Breast epithelium (tissue), 3 donors: ENCODE measurements at regions not wholly inside any gene's neighbourhood (a gene's known extent, or its start where the extent isn't known, plus 50 kb on each side); places are given as distances from the start of the nearest gene placed in this dataset.

Source experiments
- CTCF ChIP-seq, 3 donors: fragments of 450-650 bp; IDR thresholded peaks; one replicate each; pipeline ENCODE4 v1.5.1; 2016 to 2017; ENCODE audit warnings: antibody characterized with exemption in 3 of 3, mild to moderate bottlenecking in 3 of 3, moderate library complexity in 3 of 3
- POLR2AphosphoS5 ChIP-seq, 3 donors: sonication (generic); formaldehyde crosslinking; IDR thresholded peaks; one replicate each; pipeline ENCODE4 v1.6.1; 2017; ENCODE audit warnings: antibody characterized with exemption in 3 of 3

- TF ChIP-seq CTCF (IDR thresholded peaks at IDR 0.05) (no peak), POLR2AphosphoS5 (IDR thresholded peaks at IDR 0.05) (no peak)
Measured at GRCh38 chr1:166471359-166471758, 304.6 kb upstream of the FAM78B start.
